ENCODE measurements at regions not wholly inside any gene's neighbourhood (a gene's known extent, or its start where the extent isn't known, plus 50 kb on each side); places are given as distances from the start of the nearest gene placed in this dataset.
A peak's percentile ranks its signal among the peaks of the same experiment; 100 is the strongest.
"Not testable (repeated sequence)": the region's sequence is repeated elsewhere in the genome, so short reads cannot be mapped to it uniquely, and the experiment has no call there.

- H3K27ac ChIP-seq; DNase-seq; H3K4me3 ChIP-seq; intact Hi-C loops (cut with DNase I); H3K27me3 ChIP-seq; H3K9me3 ChIP-seq; H3K4me1 ChIP-seq; H3K36me3 ChIP-seq; H3K9ac ChIP-seq (ENCODE audit: low read depth in 2 of 2, low read length in 2 of 2): not testable (repeated sequence)
Observed at GRCh38 chr11:71781491-71781890, 51.5 kb upstream of the DEFB108B start.

DNA sequence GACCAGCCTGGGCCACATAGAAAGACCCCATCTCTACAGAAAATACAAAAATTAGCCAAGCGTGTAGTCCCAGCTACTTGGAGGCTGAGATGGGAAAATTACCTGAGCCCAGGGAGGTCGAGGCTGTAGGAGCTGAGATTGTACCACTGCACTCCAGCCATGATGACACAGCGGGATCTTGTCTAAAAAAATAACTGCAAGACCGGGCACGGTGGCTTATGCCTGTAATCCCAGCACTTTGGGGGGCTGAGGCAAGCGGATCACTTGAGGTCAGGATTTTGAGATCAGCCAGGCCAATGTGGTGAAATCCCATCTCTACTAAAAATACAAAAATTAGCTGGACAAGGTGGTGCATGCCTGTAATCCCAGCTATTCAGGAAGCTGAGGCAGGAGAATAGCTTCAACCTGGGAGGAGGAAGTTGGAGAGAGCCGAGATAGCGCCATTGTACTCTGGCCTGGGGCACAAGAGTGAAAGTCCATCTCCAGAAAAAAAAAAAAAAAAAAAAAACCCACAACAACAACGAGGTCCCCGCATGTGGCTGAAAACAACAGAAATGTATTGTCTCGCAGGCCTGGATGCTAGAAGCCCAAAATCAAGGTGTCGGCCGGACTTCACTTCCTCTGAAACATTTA lies 50.7 kb upstream of the DEFB108B start:
- H3K9ac ChIP-seq (ENCODE audit: low read depth in 2 of 2, low read length in 2 of 2); H3K9me3 ChIP-seq; DNase-seq; H3K36me3 ChIP-seq; H3K27me3 ChIP-seq; intact Hi-C loops (cut with DNase I); H3K4me1 ChIP-seq; H3K4me3 ChIP-seq: not testable (repeated sequence)
- peak overlapping the region; percentile 28 for H3K27ac ChIP-seq

DNA sequence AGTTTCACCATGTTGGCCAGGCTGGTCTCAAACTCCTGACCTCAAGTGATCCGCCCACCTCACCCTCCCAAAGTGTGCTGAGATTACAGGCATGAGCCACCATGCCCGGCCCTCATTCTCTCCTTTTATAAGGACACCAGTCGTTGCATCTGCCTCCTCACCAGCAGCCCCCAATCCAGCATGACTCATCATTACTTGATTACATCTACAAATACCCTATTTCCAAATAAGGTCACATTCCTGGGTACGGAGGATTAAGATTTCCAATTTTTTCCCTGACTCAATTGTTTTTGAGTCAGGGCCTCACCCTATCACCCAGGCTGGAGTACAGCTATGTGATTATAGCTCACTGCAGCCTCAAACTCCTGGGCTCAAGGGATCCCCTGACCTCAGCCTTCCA lies 49.8 kb upstream of the DEFB108B start:
- intact Hi-C loops (cut with DNase I); H3K4me1 ChIP-seq; DNase-seq; H3K27me3 ChIP-seq; H3K9me3 ChIP-seq; H3K27ac ChIP-seq; H3K4me3 ChIP-seq; H3K36me3 ChIP-seq; H3K9ac ChIP-seq (ENCODE audit: low read depth in 2 of 2, low read length in 2 of 2): not testable (repeated sequence)

Data from colonic mucosa (tissue), 4 donors.